Natural killer cell (primary cell): ENCODE measurements at regions not wholly inside any gene's neighbourhood (a gene's known extent, or its start where the extent isn't known, plus 50 kb on each side); places are given as distances from the start of the nearest gene placed in this dataset.

Experiments used
- ATAC-seq, 3 donors: fragments of 150-1000 bp in 2 of 3; fragments of 200-7000 bp in 1 of 3; cut with Tn5 transposase; 1 replicate in 1 of 3; 2 replicates in 2 of 3; pipeline ENCODE4 v1.10.0; 2021; ENCODE audit warnings: mild to moderate bottlenecking in 2 of 3, moderate library complexity in 2 of 3
- DNase-seq, 2 donors: peaks; one replicate each; pipeline versions ENCODE4 v3.0.0 to v3.0.0-alpha.2; 2013 to 2021; ENCODE audit warnings: mixed read lengths in 1 of 2
- H3K27ac ChIP-seq: one replicate; pipeline ENCODE4 v1.5.1; 2013; ENCODE audit warnings: mild to moderate bottlenecking, low read length
- H3K27me3 ChIP-seq: one replicate; pipeline ENCODE4 v1.6.1; 2013; ENCODE audit warnings: low read length; ENCODE audit not compliant: control insufficient read depth, insufficient read depth
- H3K36me3 ChIP-seq: one replicate; pipeline ENCODE4 v1.6.1; 2013; ENCODE audit warnings: low read length; ENCODE audit not compliant: control insufficient read depth, insufficient read depth
- H3K4me1 ChIP-seq: one replicate; pipeline ENCODE4 v1.6.1; 2013; ENCODE audit warnings: low read length; ENCODE audit not compliant: control insufficient read depth, insufficient read depth
- H3K4me3 ChIP-seq: one replicate; pipeline ENCODE4 v1.5.1; 2013; ENCODE audit warnings: low read length
- H3K9me3 ChIP-seq: one replicate; pipeline ENCODE4 v1.6.1; 2013; ENCODE audit warnings: low read length; ENCODE audit not compliant: control insufficient read depth, insufficient read depth
- H3K27ac Mint-ChIP-seq, 2 donors: one replicate each; pipeline ENCODE4 v1.8.0; 2022; ENCODE audit warnings: mild to moderate bottlenecking in 2 of 2, mixed read lengths in 2 of 2, moderate library complexity in 1 of 2
- H3K27me3 Mint-ChIP-seq, 2 donors: one replicate each; pipeline ENCODE4 v1.8.0; 2022; ENCODE audit warnings: low read depth in 2 of 2, mixed read lengths in 2 of 2
- H3K36me3 Mint-ChIP-seq: one replicate; pipeline ENCODE4 v1.8.0; 2022; ENCODE audit warnings: mixed read lengths
- H3K4me1 Mint-ChIP-seq, 2 donors: one replicate each; pipeline ENCODE4 v1.8.0; 2022; ENCODE audit warnings: mixed read lengths in 2 of 2
- H3K4me3 Mint-ChIP-seq: one replicate; pipeline ENCODE4 v1.8.0; 2022; ENCODE audit warnings: mild to moderate bottlenecking, moderate library complexity, mixed read lengths
- H3K9me3 Mint-ChIP-seq, 2 donors: one replicate each; pipeline ENCODE4 v1.8.0; 2022; ENCODE audit warnings: mixed read lengths in 2 of 2
- WGBS: methylation state at CpG from one replicate; pipeline ENCODE4 v1.1.7; 2013; ENCODE audit warnings: missing lambda C conversion rate; ENCODE audit not compliant: insufficient coverage; 5-methylcytosine and 5-hydroxymethylcytosine counted together
- intact Hi-C: fragments of 100-400 bp; cut with micrococcal nuclease; formaldehyde crosslinking; loops from one replicate; pipeline ENCODE4 v1.14.2; 2022
- TF ChIP-seq, protein P1 (sequence below): fragments of 200-600 bp; IDR thresholded peaks from one replicate; pipeline ENCODE4 v1.8.0; 2022; ENCODE audit warnings: antibody characterized with exemption

DNA sequence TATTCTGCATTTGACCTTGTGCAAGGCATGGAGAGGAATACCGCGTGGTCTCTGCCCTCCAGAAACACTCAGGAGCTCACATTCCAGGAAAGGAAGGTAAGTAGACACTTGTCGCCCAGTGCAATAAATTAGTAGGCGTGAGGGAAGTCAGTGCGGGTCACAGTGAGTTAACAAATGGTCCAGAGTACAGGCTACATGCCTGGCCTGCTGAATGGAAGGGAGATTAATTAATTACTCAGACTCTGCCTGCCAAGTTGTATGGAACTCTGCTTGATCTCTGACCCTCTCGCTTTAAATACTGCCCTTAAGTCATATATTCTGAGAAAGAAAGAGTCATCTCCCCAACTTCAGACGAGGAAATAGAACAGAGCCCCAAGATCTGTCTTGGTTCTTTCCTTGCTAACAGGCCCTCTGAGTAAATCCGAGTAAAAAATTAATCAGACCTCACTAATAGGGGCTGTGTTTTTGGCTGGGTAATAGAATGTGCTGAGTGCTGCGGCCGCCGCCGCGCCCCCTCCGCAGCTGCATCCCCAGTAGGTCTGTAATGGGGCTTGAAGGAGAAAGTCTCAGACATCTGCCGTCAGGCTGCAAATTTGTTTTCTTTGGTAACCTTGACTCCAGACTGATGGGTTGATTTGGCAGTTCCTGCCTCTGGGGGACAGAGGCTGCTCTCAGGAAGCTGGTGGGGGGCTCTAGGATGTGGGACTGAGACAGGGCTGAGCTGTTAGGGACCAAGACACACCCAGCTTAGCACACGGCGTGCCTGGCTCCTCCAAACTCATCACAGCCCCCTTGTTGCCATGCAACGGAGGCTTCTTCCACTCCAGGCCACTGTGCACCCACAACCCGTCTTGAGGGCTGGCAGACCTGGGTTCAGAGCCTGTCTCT lies 144.4 kb downstream of the NSG2 start:
- ATAC-seq = no peak

DNA sequence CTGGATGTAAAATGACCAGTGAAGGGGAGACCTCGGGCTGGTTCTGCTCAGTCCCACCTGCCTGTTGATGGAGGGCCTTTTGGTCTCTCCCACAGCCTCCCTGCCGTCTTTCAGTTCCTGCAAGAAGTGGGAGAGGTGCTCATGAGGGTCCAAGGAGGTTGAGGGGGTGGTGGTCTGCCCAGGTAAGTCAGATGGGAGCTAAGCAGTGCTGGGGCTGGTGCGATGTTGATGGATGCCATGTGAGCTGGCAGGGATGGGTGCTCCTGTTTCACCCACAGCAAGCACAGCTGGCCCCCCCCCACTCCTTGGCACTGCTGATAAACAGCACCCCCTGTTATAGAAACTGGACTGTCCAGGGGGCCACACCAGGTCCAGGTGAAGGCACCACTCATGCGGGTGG lies 145.6 kb downstream of the NSG2 start:
- TF ChIP-seq, protein P1, sequence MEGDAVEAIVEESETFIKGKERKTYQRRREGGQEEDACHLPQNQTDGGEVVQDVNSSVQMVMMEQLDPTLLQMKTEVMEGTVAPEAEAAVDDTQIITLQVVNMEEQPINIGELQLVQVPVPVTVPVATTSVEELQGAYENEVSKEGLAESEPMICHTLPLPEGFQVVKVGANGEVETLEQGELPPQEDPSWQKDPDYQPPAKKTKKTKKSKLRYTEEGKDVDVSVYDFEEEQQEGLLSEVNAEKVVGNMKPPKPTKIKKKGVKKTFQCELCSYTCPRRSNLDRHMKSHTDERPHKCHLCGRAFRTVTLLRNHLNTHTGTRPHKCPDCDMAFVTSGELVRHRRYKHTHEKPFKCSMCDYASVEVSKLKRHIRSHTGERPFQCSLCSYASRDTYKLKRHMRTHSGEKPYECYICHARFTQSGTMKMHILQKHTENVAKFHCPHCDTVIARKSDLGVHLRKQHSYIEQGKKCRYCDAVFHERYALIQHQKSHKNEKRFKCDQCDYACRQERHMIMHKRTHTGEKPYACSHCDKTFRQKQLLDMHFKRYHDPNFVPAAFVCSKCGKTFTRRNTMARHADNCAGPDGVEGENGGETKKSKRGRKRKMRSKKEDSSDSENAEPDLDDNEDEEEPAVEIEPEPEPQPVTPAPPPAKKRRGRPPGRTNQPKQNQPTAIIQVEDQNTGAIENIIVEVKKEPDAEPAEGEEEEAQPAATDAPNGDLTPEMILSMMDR = no peak
- H3K27ac Mint-ChIP-seq = no peak overlapping the region
- Histone ChIP-seq H3K36me3 (no peaks in the 10 kb centered on the region), H3K4me3 (no peak overlapping the region), H3K27me3 (no peaks in the 10 kb centered on the region), H3K4me1 (no peaks in the 10 kb centered on the region), H3K9me3 (no peaks in the 10 kb centered on the region), H3K27ac (no peak overlapping the region)
- H3K4me3 Mint-ChIP-seq = no peak overlapping the region
- no peaks in the 10 kb centered on the region for H3K4me1 Mint-ChIP-seq
- no peaks in the 10 kb centered on the region for H3K36me3 Mint-ChIP-seq
- WGBS = 76% methylated on average over 4 of the region's 4 CpGs
- intact Hi-C loops = no loop called here
- no peak for DNase-seq
- ATAC-seq = no peak
- H3K9me3 Mint-ChIP-seq = no peaks in the 10 kb centered on the region
- no peaks in the 10 kb centered on the region for H3K27me3 Mint-ChIP-seq

More for the DNA sequence above, 144.4 kb downstream of the NSG2 start:
- H3K27me3 Mint-ChIP-seq = no peaks in the 10 kb centered on the region
- no peaks in the 10 kb centered on the region for H3K9me3 Mint-ChIP-seq
- no peaks in the 10 kb centered on the region for H3K4me1 Mint-ChIP-seq
- no peaks in the 10 kb centered on the region for H3K27me3 ChIP-seq
- TF ChIP-seq, protein P1 = no peak
- H3K4me3 ChIP-seq = no peak overlapping the region
- H3K9me3 ChIP-seq = no peaks in the 10 kb centered on the region
- WGBS = 68% methylated on average over 17 of the region's 19 CpGs
- no peak overlapping the region for H3K4me3 Mint-ChIP-seq
- no peaks in the 10 kb centered on the region for H3K36me3 ChIP-seq
- no peak overlapping the region for H3K27ac ChIP-seq
- no peaks in the 10 kb centered on the region for H3K36me3 Mint-ChIP-seq
- H3K27ac Mint-ChIP-seq = no peak overlapping the region
- no peak for DNase-seq
- intact Hi-C loops = no loop called here
- H3K4me1 ChIP-seq = no peaks in the 10 kb centered on the region

DNA sequence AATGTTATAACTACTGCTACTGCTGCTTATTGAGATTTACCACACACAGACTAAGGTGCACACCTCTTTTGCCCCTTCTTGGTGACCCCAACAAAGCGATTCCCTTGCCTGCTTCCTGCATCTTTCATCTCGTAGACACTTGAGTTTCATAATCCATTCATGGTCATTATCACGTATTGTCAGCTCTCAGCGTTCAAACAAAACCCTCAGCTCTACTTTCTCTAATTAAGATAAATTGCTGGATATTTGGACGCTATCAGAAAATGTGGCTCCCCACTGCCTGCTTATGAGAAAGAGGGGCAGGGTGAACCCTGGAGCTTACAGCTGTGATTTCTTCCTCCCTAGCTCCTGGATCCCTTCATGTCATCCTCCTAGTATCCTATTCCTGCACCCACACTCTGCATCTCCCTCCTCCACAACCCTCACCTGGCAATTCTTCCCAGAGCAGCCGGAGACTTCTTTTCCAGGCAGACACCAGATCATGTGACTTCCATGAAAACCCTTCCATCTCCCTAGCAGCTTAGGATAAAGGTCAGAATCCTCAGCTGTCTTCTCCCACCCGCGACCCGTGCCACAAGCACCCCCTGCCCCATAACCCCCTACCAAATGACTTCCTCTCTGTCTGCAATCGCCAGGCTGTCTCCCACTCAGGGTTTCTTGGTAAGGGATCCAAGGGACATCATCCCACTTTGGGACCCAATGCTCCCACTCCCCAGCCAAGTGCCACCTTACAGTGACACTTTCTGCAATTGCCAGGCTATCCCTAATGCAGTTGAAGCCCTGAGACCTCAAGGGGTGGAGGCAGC lies 146.5 kb downstream of the NSG2 start:
- intact Hi-C loops = no loop called here
- 81% methylated on average over 10 of the region's 10 CpGs for WGBS
- ATAC-seq (no peak), DNase-seq (no peak)
- Mint-ChIP-seq H3K27me3 (no peaks in the 10 kb centered on the region), H3K9me3 (no peaks in the 10 kb centered on the region), H3K4me1 (no peaks in the 10 kb centered on the region), H3K36me3 (no peaks in the 10 kb centered on the region), H3K27ac (no peak overlapping the region), H3K4me3 (no peak overlapping the region)
- Histone ChIP-seq H3K4me3 (no peak overlapping the region), H3K27me3 (no peaks in the 10 kb centered on the region), H3K4me1 (no peaks in the 10 kb centered on the region), H3K36me3 (no peaks in the 10 kb centered on the region), H3K27ac (no peak overlapping the region), H3K9me3 (no peaks in the 10 kb centered on the region)
- TF ChIP-seq, protein P1 = no peak
